ENCODE measurements at regions not wholly inside any gene's neighbourhood (a gene's known extent, or its start where the extent isn't known, plus 50 kb on each side); places are given as distances from the start of the nearest gene placed in this dataset.
"Not testable (repeated sequence)": the region's sequence is repeated elsewhere in the genome, so short reads cannot be mapped to it uniquely, and the experiment has no call there.

- DNase-seq = not testable (repeated sequence)
These were observed 82.1 kb upstream of the METTL9 start for GRCh38 chr16:21517263-21517662.

GRCh38 chr16:21519361-21520133 is 79.8 kb upstream of the METTL9 start:
- DNase-seq = peak; percentile 58

- DNase-seq = peak; percentile 100
These were observed 79.0 kb upstream of the METTL9 start for GRCh38 chr16:21520134-21521047.

GRCh38 chr16:21521048-21521389 is 78.4 kb upstream of the METTL9 start:
- not testable (repeated sequence) for DNase-seq

GRCh38 chr16:21521390-21522143 is 77.8 kb upstream of the METTL9 start:
- DNase-seq = not testable (repeated sequence)

- DNase-seq = not testable (repeated sequence)
These were observed 76.5 kb upstream of the METTL9 start for GRCh38 chr16:21522846-21523245.

- DNase-seq = no peak
These were observed 75.8 kb upstream of the METTL9 start for GRCh38 chr16:21523411-21524067.

GRCh38 chr16:21524068-21524751 is 75.2 kb upstream of the METTL9 start:
- no peak for DNase-seq

- DNase-seq = not testable (repeated sequence)
These were observed 74.7 kb upstream of the METTL9 start for GRCh38 chr16:21524752-21525028.

- not testable (repeated sequence) for DNase-seq
These were observed 74.1 kb upstream of the METTL9 start for GRCh38 chr16:21525029-21525895.

GRCh38 chr16:21525956-21526922 is 73.1 kb upstream of the METTL9 start:
- not testable (repeated sequence) for DNase-seq

GRCh38 chr16:21526923-21527807 is 72.2 kb upstream of the METTL9 start:
- no peak for DNase-seq

GRCh38 chr16:21529060-21529658 is 70.2 kb upstream of the METTL9 start:
- DNase-seq = not testable (repeated sequence)

- not testable (repeated sequence) for DNase-seq
These were observed 68.5 kb upstream of the METTL9 start for GRCh38 chr16:21530729-21531383.

GRCh38 chr16:21532996-21533395 is 66.4 kb upstream of the METTL9 start:
- not testable (repeated sequence) for DNase-seq

- not testable (repeated sequence) for DNase-seq
These were observed 65.9 kb upstream of the METTL9 start for GRCh38 chr16:21533474-21533873.

- DNase-seq = not testable (repeated sequence)
These were observed 64.8 kb upstream of the METTL9 start for GRCh38 chr16:21534561-21534960.

- DNase-seq = not testable (repeated sequence)
These were observed 64.2 kb upstream of the METTL9 start for GRCh38 chr16:21535201-21535600.

Measured in activated T-cell treated with anti-CD3 and anti-CD28 coated beads, Interleukin-2, amount 50 U/mL, for 1 hour (primary cell).